AG04450 (cell line): ENCODE measurements at regions not wholly inside any gene's neighbourhood (a gene's known extent, or its start where the extent isn't known, plus 50 kb on each side); places are given as distances from the start of the nearest gene placed in this dataset.

ENCODE experiments used
- CTCF ChIA-PET: fragments of 300-600, 350-600 bp; formaldehyde crosslinking; extraction: SDS; loops from one replicate; lab custom pipeline; 2022; ENCODE audit warnings: antibody characterized with exemption, inconsistent platforms; lab: Charles Lee
- POLR2A ChIA-PET: fragments of 350-600 bp; formaldehyde crosslinking; extraction: SDS; loops from one replicate; lab custom pipeline; 2021; ENCODE audit warnings: antibody characterized with exemption, inconsistent platforms; lab: Yijun Ruan, JAX
- DNase-seq: peaks from one replicate; pipeline ENCODE4 v3.0.0-alpha.2; 2011; ENCODE audit warnings: low read depth, low spot score
- H3K27ac ChIP-seq: one replicate; pipeline ENCODE4 v1.5.1; 2012; ENCODE audit warnings: low read depth, low read length, control low read depth
- H3K27me3 ChIP-seq: one replicate; pipeline ENCODE4 v1.6.0; 2012; ENCODE audit warnings: low read length; ENCODE audit not compliant: control insufficient read depth, insufficient read depth
- H3K4me3 ChIP-seq: 2 replicates; pipeline ENCODE4 v1.5.1; 2011; ENCODE audit warnings: mild to moderate bottlenecking, low read depth, low read length, control low read depth
- H3K9me3 ChIP-seq: 2 replicates; pipeline ENCODE4 v1.5.1; 2012; ENCODE audit warnings: low read length; ENCODE audit not compliant: control insufficient read depth, insufficient read depth
- CTCF ChIP-seq: IDR thresholded peaks from 2 replicates; pipeline ENCODE4 v1.5.1; 2011; ENCODE audit warnings: low read depth, low read length, control low read depth, inconsistent platforms

- TF ChIP-seq CTCF: no peak
- no peak for DNase-seq
Observed at GRCh38 chrX:129025376-129025775, 497.9 kb downstream of the SMARCA1 start.

DNA sequence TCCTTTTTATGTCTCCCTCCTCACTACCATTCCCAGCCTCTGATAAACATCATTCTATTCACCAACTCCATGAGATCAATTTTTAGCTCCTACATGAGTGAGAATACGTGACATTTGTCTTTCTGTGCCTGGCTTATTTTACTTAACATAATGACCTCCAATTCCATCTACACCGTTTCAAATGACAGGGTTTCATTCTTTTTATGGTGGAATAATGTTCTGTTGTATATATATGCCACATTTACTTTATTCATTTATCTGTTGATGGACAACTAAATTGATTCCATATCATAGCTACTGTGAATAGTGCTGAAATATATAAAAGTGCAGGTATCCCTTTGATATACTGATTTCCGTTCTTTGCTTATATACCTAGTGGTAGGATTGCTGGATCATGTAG is 503.9 kb downstream of the SMARCA1 start:
- no peak for TF ChIP-seq CTCF
- CTCF ChIA-PET: no interaction called here
- Histone ChIP-seq H3K9me3 (no peaks in the 10 kb centered on the region), H3K27ac (no peak overlapping the region), H3K27me3 (no peaks in the 10 kb centered on the region), H3K4me3 (no peak overlapping the region)
- no peak for DNase-seq
- POLR2A ChIA-PET: no interaction called here

More at GRCh38 chrX:129025376-129025775, 497.9 kb downstream of the SMARCA1 start:
- Histone ChIP-seq H3K27ac (no peak overlapping the region), H3K4me3 (no peak overlapping the region), H3K27me3 (no peaks in the 10 kb centered on the region), H3K9me3 (no peaks in the 10 kb centered on the region; the same call in 1 of the 2 replicates)
- ChIA-PET POLR2A (no interaction called here), CTCF (no interaction called here)

GRCh38 chrX:129015381-129015780 is 507.9 kb downstream of the SMARCA1 start:
- H3K27me3 ChIP-seq: no peaks in the 10 kb centered on the region
- TF ChIP-seq CTCF: no peak
- ChIA-PET CTCF (no interaction called here), POLR2A (no interaction called here)
- no peak overlapping the region for H3K27ac ChIP-seq
- no peak for DNase-seq
- H3K9me3 ChIP-seq: no peaks in the 10 kb centered on the region
- H3K4me3 ChIP-seq: no peak overlapping the region

DNA sequence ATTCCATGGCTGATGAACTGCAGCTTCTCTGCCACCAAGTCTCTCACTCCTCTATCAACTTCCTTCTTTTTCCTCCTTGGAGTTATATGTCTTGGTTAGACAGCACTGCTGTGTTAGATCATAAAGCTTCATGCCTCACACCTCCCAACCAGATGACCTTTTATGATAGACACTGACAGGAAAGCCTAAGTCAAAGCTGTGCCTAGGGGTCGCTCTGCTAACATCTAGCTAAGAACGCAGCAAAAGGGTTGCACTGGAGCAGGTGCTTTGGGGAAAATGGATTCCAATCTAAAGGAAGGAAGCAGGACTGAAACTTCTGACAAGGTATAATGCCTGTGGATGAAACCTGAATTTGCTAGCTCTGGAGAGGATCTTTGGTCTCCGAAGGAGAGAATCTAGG is 509.7 kb downstream of the SMARCA1 start:
- POLR2A ChIA-PET: no interaction called here
- DNase-seq: no peak

GRCh38 chrX:129007631-129008030 is 515.7 kb downstream of the SMARCA1 start:
- POLR2A ChIA-PET: no interaction called here
- Histone ChIP-seq H3K9me3 (no peaks in the 10 kb centered on the region), H3K27me3 (no peaks in the 10 kb centered on the region), H3K4me3 (no peak overlapping the region), H3K27ac (no peak overlapping the region)
- DNase-seq: no peak
- CTCF ChIA-PET: no interaction called here
- TF ChIP-seq CTCF: no peak

More for the DNA sequence above, 509.7 kb downstream of the SMARCA1 start:
- TF ChIP-seq CTCF: no peak
- H3K9me3 ChIP-seq: no peaks in the 10 kb centered on the region
- H3K27ac ChIP-seq: no peak overlapping the region
- H3K27me3 ChIP-seq: no peaks in the 10 kb centered on the region
- no peak overlapping the region for H3K4me3 ChIP-seq
- CTCF ChIA-PET: no interaction called here
